Fibroblast of lung (primary cell): ENCODE measurements at regions not wholly inside any gene's neighbourhood (a gene's known extent, or its start where the extent isn't known, plus 50 kb on each side); places are given as distances from the start of the nearest gene placed in this dataset.
A peak's percentile ranks its signal among the peaks of the same experiment; 100 is the strongest.

Experiments
- DNase-seq, 2 donors: peaks; one replicate each; pipeline versions ENCODE4 v3.0.0 to v3.0.0-alpha.2; 2010; ENCODE audit warnings: low read depth in 2 of 2
- H2AFZ ChIP-seq: 2 replicates; pipeline ENCODE4 v1.5.1; 2012; ENCODE audit warnings: low read length, control low read depth, inconsistent platforms
- H3K27ac ChIP-seq: 2 replicates; pipeline ENCODE4 v1.5.1; 2011; ENCODE audit warnings: low read length, control low read depth; ENCODE audit not compliant: insufficient read depth
- H3K27me3 ChIP-seq: 2 replicates; pipeline ENCODE4 v1.5.1; 2011; ENCODE audit warnings: mild to moderate bottlenecking, low read length; ENCODE audit not compliant: control insufficient read depth, insufficient read depth
- H3K36me3 ChIP-seq: 2 replicates; pipeline ENCODE4 v1.5.1; 2011; ENCODE audit warnings: low read length; ENCODE audit not compliant: control insufficient read depth, insufficient read depth
- H3K4me1 ChIP-seq: 2 replicates; pipeline ENCODE4 v1.5.1; 2011; ENCODE audit warnings: low read length; ENCODE audit not compliant: control insufficient read depth, insufficient read depth; ENCODE audit errors: extremely low read depth
- H3K4me2 ChIP-seq: 2 replicates; pipeline ENCODE4 v1.5.1; 2011; ENCODE audit warnings: low read length, control low read depth; ENCODE audit not compliant: insufficient read depth; ENCODE audit errors: extremely low read depth
- H3K4me3 ChIP-seq, 4 experiments: fragments of 200-600 bp in 1 of 4; sonication (generic) in 1 of 4; replicated peaks in 1 of 4; 2 replicates each; pipeline ENCODE4 v1.5.1; 2011 to 2016; ENCODE audit warnings: low read length in 4 of 4, low read depth in 3 of 4, mild to moderate bottlenecking in 3 of 4, control low read depth in 2 of 4, inconsistent platforms in 1 of 4, mixed read lengths in 1 of 4; ENCODE audit not compliant: insufficient read depth in 1 of 4; ENCODE audit errors: control extremely low read depth in 1 of 4
- H3K79me2 ChIP-seq: 2 replicates; pipeline ENCODE4 v1.5.1; 2012; ENCODE audit warnings: mild to moderate bottlenecking, low read length, inconsistent platforms; ENCODE audit not compliant: control insufficient read depth, insufficient read depth
- H3K9ac ChIP-seq: 2 replicates; pipeline ENCODE4 v1.5.1; 2011; ENCODE audit warnings: mild to moderate bottlenecking, low read length, control low read depth; ENCODE audit not compliant: insufficient read depth
- H3K9me3 ChIP-seq: 2 replicates; pipeline ENCODE4 v1.5.1; 2012; ENCODE audit warnings: low read depth, low read length; ENCODE audit not compliant: control insufficient read depth, insufficient read depth
- H4K20me1 ChIP-seq: 2 replicates; pipeline ENCODE4 v1.5.1; 2011; ENCODE audit warnings: low read length; ENCODE audit not compliant: control insufficient read depth, insufficient read depth; ENCODE audit errors: extremely low read depth
- EZH2 ChIP-seq: IDR thresholded peaks from 2 replicates; pipeline ENCODE4 v1.5.1; 2012; ENCODE audit warnings: low read length, control low read depth, mild to moderate bottlenecking; ENCODE audit errors: missing control alignments
- TF ChIP-seq, protein P1 (sequence below), 2 donors: IDR thresholded peaks in 1 of 2; conservative IDR thresholded peaks in 1 of 2; 1 replicate in 1 of 2; 2 replicates in 1 of 2; pipeline ENCODE4 v1.5.1; 2011 to 2012; ENCODE audit warnings: low read length in 2 of 2, control low read depth in 1 of 2, inconsistent platforms in 1 of 2, low read depth in 1 of 2, mild to moderate bottlenecking in 1 of 2

DNA sequence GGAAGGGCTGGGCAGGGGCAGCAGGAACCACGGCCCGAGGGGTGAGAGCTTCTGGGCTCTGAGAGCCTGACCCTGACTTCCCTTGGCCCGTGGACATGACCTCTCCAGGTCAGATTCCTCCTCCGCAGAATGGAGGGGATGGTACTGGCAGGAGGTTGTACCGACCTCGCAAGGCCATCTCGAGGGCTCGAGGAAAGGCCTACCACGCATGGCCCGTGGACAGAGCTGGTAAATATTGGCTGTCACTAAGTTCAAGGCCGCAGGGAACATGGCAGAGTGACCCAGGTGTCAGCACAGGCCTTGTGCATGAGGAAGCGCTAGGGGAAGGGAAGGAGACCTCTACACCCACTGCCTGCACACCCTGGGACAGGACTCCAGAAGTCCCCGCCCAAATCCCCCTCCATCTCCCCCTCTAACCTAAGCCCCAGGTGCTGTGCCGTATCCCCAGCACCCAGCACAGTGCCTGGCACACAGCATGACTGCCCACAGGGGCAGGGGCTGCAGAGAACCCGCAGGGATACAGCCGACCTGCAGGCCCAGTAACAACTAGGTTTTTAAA, 54.9 kb upstream of the PPP2R5C start:
- Histone ChIP-seq H3K4me2 (no peak overlapping the region), H4K20me1 (no peaks in the 10 kb centered on the region), H3K79me2 (no peaks in the 10 kb centered on the region), H3K27me3 (peaks cover 6% of the 10 kb centered on the region), H2AFZ (no peak overlapping the region), H3K9ac (no peak overlapping the region), H3K36me3 (no peaks in the 10 kb centered on the region), H3K9me3 (no peaks in the 10 kb centered on the region), H3K27ac (no peak overlapping the region), H3K4me1 (no peaks in the 10 kb centered on the region), H3K4me3 (no peak overlapping the region)
- no peak for TF ChIP-seq EZH2
- TF ChIP-seq, protein P1, sequence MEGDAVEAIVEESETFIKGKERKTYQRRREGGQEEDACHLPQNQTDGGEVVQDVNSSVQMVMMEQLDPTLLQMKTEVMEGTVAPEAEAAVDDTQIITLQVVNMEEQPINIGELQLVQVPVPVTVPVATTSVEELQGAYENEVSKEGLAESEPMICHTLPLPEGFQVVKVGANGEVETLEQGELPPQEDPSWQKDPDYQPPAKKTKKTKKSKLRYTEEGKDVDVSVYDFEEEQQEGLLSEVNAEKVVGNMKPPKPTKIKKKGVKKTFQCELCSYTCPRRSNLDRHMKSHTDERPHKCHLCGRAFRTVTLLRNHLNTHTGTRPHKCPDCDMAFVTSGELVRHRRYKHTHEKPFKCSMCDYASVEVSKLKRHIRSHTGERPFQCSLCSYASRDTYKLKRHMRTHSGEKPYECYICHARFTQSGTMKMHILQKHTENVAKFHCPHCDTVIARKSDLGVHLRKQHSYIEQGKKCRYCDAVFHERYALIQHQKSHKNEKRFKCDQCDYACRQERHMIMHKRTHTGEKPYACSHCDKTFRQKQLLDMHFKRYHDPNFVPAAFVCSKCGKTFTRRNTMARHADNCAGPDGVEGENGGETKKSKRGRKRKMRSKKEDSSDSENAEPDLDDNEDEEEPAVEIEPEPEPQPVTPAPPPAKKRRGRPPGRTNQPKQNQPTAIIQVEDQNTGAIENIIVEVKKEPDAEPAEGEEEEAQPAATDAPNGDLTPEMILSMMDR (conservative IDR thresholded peaks at IDR 0.05 in 1 of 2, IDR thresholded peaks at IDR 0.05 in 1 of 2; ENCODE audit: low read depth in 1 of 2, low read length in 2 of 2): no peak
- DNase-seq: no peak

DNA sequence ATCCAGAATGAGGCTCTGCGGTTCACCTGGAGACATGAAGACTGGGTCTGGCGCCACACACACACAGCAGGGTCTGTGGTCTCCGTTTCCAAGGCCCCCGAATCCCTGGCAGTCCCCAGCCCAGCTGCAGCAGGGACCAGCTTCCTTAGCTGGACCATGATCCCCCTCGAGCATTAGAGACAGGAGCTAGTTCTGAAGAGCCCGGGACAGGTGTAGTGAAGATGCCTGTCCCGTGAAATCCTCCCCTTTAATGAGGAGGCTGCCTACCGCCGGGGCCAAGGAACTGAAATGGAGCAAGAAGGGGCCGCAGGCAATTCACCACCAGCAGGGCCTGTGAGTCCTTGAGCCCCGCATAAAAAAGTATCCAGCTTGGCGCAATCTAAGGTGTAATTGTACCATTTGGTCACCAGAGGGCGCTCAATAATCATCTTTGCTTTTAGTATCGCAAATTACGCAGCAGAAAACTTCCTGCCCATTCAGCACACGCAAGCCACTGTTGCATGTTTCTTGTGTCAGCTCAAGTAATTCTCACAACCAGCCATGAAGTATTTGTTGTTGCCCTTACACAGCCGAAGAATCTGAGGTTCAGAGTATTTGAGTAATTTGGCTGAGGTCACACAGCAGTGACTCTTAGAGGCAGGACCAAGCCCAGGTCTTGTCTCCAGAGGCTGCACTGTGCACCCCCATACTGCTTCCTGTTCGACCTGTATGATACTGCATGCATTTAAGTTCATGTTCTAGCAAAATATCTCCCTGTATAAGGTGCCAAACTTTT, 54.3 kb upstream of the PPP2R5C start:
- Histone ChIP-seq H3K79me2 (no peaks in the 10 kb centered on the region), H3K27ac (no peak overlapping the region), H3K9me3 (no peaks in the 10 kb centered on the region), H2AFZ (peak overlapping the region; percentile 9), H3K27me3 (peaks cover 6% of the 10 kb centered on the region), H3K4me2 (no peak overlapping the region), H3K4me3 (no peak overlapping the region), H4K20me1 (no peaks in the 10 kb centered on the region), H3K36me3 (no peaks in the 10 kb centered on the region), H3K9ac (no peak overlapping the region), H3K4me1 (no peaks in the 10 kb centered on the region)
- DNase-seq: peak; percentile 73 to 90
- TF ChIP-seq, protein P1 (conservative IDR thresholded peaks at IDR 0.05 in 1 of 2, IDR thresholded peaks at IDR 0.05 in 1 of 2; ENCODE audit: low read depth in 1 of 2, low read length in 2 of 2): peak; percentile 58 to 75
- TF ChIP-seq EZH2: no peak

DNA sequence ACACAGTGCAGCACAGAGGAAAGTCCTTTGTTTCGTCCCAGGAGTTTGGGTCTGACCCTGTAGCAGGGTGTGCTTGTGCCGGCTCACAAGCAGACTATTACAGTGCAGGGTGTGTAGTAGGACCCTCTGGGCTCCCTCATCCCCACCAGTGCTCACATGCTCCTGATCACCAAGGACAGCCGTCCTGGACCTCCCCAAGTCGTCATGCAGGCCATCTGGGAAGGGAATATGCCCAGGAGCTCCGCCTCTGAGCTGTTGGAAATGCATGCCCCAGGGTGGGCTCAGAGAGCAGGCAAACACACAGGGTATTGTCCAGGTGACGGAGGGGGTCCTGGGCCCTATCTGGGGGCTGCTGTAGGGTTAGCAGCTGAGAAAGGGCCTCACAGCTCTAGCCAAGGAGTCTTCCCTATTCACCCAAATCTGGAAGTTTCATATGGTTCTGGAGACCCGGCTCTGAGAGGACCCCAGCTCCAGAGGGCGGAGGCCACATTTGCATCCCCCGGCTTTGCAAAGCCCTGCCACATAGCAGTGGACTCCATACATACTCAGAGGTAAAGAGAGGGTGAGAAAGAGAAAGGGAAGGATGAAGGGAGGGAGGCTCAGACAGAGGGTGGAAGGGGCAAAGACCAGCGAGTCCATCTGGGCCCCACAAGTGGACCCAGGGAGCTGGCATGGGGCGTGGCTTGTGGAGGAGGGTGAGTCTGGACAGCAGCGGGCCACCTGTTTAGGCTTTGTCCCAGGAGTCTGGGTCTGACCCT, 53.5 kb upstream of the PPP2R5C start:
- Histone ChIP-seq H3K27ac (no peak overlapping the region), H2AFZ (no peak overlapping the region), H3K4me3 (no peak overlapping the region), H3K9ac (no peak overlapping the region), H3K4me1 (no peaks in the 10 kb centered on the region), H3K9me3 (no peaks in the 10 kb centered on the region), H4K20me1 (no peaks in the 10 kb centered on the region), H3K4me2 (no peak overlapping the region), H3K36me3 (no peaks in the 10 kb centered on the region), H3K27me3 (peaks cover 6% of the 10 kb centered on the region), H3K79me2 (no peaks in the 10 kb centered on the region)
- no peak for DNase-seq
- TF ChIP-seq, protein P1 (conservative IDR thresholded peaks at IDR 0.05 in 1 of 2, IDR thresholded peaks at IDR 0.05 in 1 of 2; ENCODE audit: low read depth in 1 of 2, low read length in 2 of 2): no peak
- TF ChIP-seq EZH2: no peak
